Sigmoid colon (tissue), 6 donors: ENCODE measurements at regions not wholly inside any gene's neighbourhood (a gene's known extent, or its start where the extent isn't known, plus 50 kb on each side); places are given as distances from the start of the nearest gene placed in this dataset.

Experiments
- DNase-seq: peaks from one replicate; pipeline ENCODE4 v3.0.0-alpha.2; 2019
- H3K27ac ChIP-seq, 4 donors: fragments of 200-600 bp; sonication (generic); one replicate each; pipeline ENCODE4 v1.5.1; 2016 to 2019; ENCODE audit warnings: mild to moderate bottlenecking in 1 of 4
- H3K27me3 ChIP-seq, 3 donors: fragments of 200-600 bp; sonication (generic); one replicate each; pipeline ENCODE4 v1.5.1; 2019; ENCODE audit warnings: mild to moderate bottlenecking in 1 of 3
- H3K36me3 ChIP-seq, 4 donors: fragments of 200-600 bp; sonication (generic); one replicate each; pipeline ENCODE4 v1.5.1; 2016 to 2019
- H3K4me1 ChIP-seq, 4 donors: fragments of 200-600 bp; sonication (generic); one replicate each; pipeline ENCODE4 v1.5.1; 2017 to 2019
- H3K4me3 ChIP-seq, 4 donors: fragments of 200-600 bp; sonication (generic); one replicate each; pipeline ENCODE4 v1.5.1; 2017 to 2019; ENCODE audit warnings: mild to moderate bottlenecking in 2 of 4, moderate library complexity in 1 of 4
- H3K9me3 ChIP-seq, 4 donors: fragments of 200-600 bp in 3 of 4; sonication (generic) in 3 of 4; one replicate each; pipeline versions ENCODE4 v1.5.1 to v1.6.1; 2013 to 2019
- CTCF ChIP-seq, 4 experiments: fragments of 450-650 bp in 3 of 4; fragments of 200-600 bp in 1 of 4; IDR thresholded peaks; one replicate each; pipeline ENCODE4 v1.5.1; 2016 to 2019; ENCODE audit warnings: antibody characterized with exemption in 4 of 4, mild to moderate bottlenecking in 3 of 4, moderate library complexity in 2 of 4
- EP300 ChIP-seq, 4 donors: sonication (generic); formaldehyde crosslinking; IDR thresholded peaks; one replicate each; pipeline ENCODE4 v1.6.1; 2017; ENCODE audit warnings: antibody characterized with exemption in 4 of 4
- POLR2A ChIP-seq, 2 donors: fragments of 450-650 bp; IDR thresholded peaks; one replicate each; pipeline ENCODE4 v1.6.1; 2016; ENCODE audit warnings: antibody characterized with exemption in 2 of 2, mild to moderate bottlenecking in 2 of 2, moderate library complexity in 2 of 2
- POLR2AphosphoS5 ChIP-seq, 4 donors: sonication (generic); formaldehyde crosslinking; IDR thresholded peaks; one replicate each; pipeline ENCODE4 v1.6.1; 2017; ENCODE audit warnings: antibody characterized with exemption in 4 of 4
- WGBS, 2 donors: extraction: QIAGEN DNeasy Blood & Tissue Kit; methylation state at CpG; one replicate each; pipeline ENCODE4 v1.1.7; 2013; 5-methylcytosine and 5-hydroxymethylcytosine counted together
- intact Hi-C: fragments of 100-400 bp; cut with DNase I; formaldehyde crosslinking; loops from one replicate; pipeline ENCODE4 v1.15.1; 2023
- donor health status: healthy with polysubstance abuse.
- donor health status: healthy.

- DNase-seq, result no peak
- Histone ChIP-seq H3K4me3 (no peak overlapping the region), H3K9me3 (no peaks in the 10 kb centered on the region), H3K27ac (no peak overlapping the region), H3K27me3 (no peaks in the 10 kb centered on the region), H3K36me3 (no peaks in the 10 kb centered on the region), H3K4me1 (peaks cover 0 to 7% (median 3%) of the 10 kb centered on the region in 4 donors)
- intact Hi-C loops, result no loop called here
- TF ChIP-seq POLR2AphosphoS5 (IDR thresholded peaks at IDR 0.05), result no peak
- no peak for TF ChIP-seq CTCF (IDR thresholded peaks at IDR 0.05)
- TF ChIP-seq POLR2A (IDR thresholded peaks at IDR 0.05), result no peak
- TF ChIP-seq EP300 (IDR thresholded peaks at IDR 0.05), result no peak
- whole genome bisulfite sequencing, 2 donors, result 77 to 78% methylated on average over 4 of the region's 4 CpGs
Measured at GRCh38 chr6:837380-837779, 144.4 kb upstream of the EXOC2 start.

- H3K27ac ChIP-seq, result no peak overlapping the region
- H3K4me1 ChIP-seq, result peaks cover 0 to 7% (median 3%) of the 10 kb centered on the region in 4 donors
- H3K9me3 ChIP-seq, result no peaks in the 10 kb centered on the region
- H3K36me3 ChIP-seq, result no peaks in the 10 kb centered on the region
- TF ChIP-seq CTCF (IDR thresholded peaks at IDR 0.05) (no peak), POLR2AphosphoS5 (IDR thresholded peaks at IDR 0.05) (no peak), EP300 (IDR thresholded peaks at IDR 0.05) (no peak), POLR2A (IDR thresholded peaks at IDR 0.05) (no peak)
- intact Hi-C loops, result no loop called here
- no peak for DNase-seq
- H3K4me3 ChIP-seq, result no peak overlapping the region
- WGBS, 2 donors, result 59 to 77% methylated on average over 2 of the region's 2 CpGs
- H3K27me3 ChIP-seq, result no peaks in the 10 kb centered on the region
Measured at GRCh38 chr6:836276-836853, 143.4 kb upstream of the EXOC2 start.

- peaks cover 0 to 7% (median 3%) of the 10 kb centered on the region in 4 donors for H3K4me1 ChIP-seq
- H3K27ac ChIP-seq, result no peak overlapping the region
- H3K9me3 ChIP-seq, result no peaks in the 10 kb centered on the region
- no peaks in the 10 kb centered on the region for H3K27me3 ChIP-seq
- no peak for DNase-seq
- H3K4me3 ChIP-seq, result no peak overlapping the region
- no peak for TF ChIP-seq POLR2A (IDR thresholded peaks at IDR 0.05)
- TF ChIP-seq EP300 (IDR thresholded peaks at IDR 0.05), result no peak
- TF ChIP-seq CTCF (IDR thresholded peaks at IDR 0.05), result no peak
- no peak for TF ChIP-seq POLR2AphosphoS5 (IDR thresholded peaks at IDR 0.05)
- intact Hi-C loops, result no loop called here
- no peaks in the 10 kb centered on the region for H3K36me3 ChIP-seq
- WGBS, 2 donors, result 80 to 88% methylated on average over 3 of the region's 3 CpGs
Measured at GRCh38 chr6:835476-836160, 142.7 kb upstream of the EXOC2 start.

GRCh38 chr6:834866-835265 is 141.9 kb upstream of the EXOC2 start:
- no peak overlapping the region for H3K27ac ChIP-seq
- no peak for DNase-seq
- H3K27me3 ChIP-seq, result no peaks in the 10 kb centered on the region
- H3K4me3 ChIP-seq, result no peak overlapping the region
- 82 to 92% methylated on average over 2 of the region's 2 CpGs for WGBS, 2 donors
- no peaks in the 10 kb centered on the region for H3K36me3 ChIP-seq
- TF ChIP-seq CTCF (IDR thresholded peaks at IDR 0.05), result no peak
- no peak for TF ChIP-seq EP300 (IDR thresholded peaks at IDR 0.05)
- no peak for TF ChIP-seq POLR2A (IDR thresholded peaks at IDR 0.05)
- H3K4me1 ChIP-seq, result peaks cover 0 to 7% (median 3%) of the 10 kb centered on the region in 4 donors
- intact Hi-C loops, result no loop called here
- H3K9me3 ChIP-seq, result no peaks in the 10 kb centered on the region
